Vagina (tissue), 2 donors: ENCODE measurements at regions not wholly inside any gene's neighbourhood (a gene's known extent, or its start where the extent isn't known, plus 50 kb on each side); places are given as distances from the start of the nearest gene placed in this dataset.

ENCODE experiments used
- CTCF ChIP-seq, 3 experiments: fragments of 450-650 bp in 2 of 3; fragments of 200-600 bp in 1 of 3; sonication (generic) in 1 of 3; IDR thresholded peaks; one replicate each; pipeline ENCODE4 v1.5.1; 2017 to 2019; ENCODE audit warnings: antibody characterized with exemption in 3 of 3, mild to moderate bottlenecking in 2 of 3, moderate library complexity in 2 of 3
- POLR2A ChIP-seq, 2 donors: fragments of 450-650 bp; IDR thresholded peaks; one replicate each; pipeline ENCODE4 v1.6.1; 2017; ENCODE audit warnings: antibody characterized with exemption in 2 of 2, mild to moderate bottlenecking in 2 of 2, moderate library complexity in 2 of 2
- POLR2AphosphoS5 ChIP-seq, 2 donors: sonication (generic); formaldehyde crosslinking; IDR thresholded peaks; one replicate each; pipeline ENCODE4 v1.9.0; 2017; ENCODE audit warnings: antibody characterized with exemption in 2 of 2, mild to moderate bottlenecking in 2 of 2, low read depth in 1 of 2; ENCODE audit not compliant: insufficient read depth in 1 of 2

GRCh38 chr1:218967836-218968235 is 205.8 kb upstream of the LYPLAL1 start:
- no peak for TF ChIP-seq CTCF (IDR thresholded peaks at IDR 0.05)
- TF ChIP-seq POLR2AphosphoS5 (IDR thresholded peaks at IDR 0.05; ENCODE audit: insufficient read depth in 1 of 2, low read depth in 1 of 2): no peak
- TF ChIP-seq POLR2A (IDR thresholded peaks at IDR 0.05): no peak
